ENCODE measurements at regions not wholly inside any gene's neighbourhood (a gene's known extent, or its start where the extent isn't known, plus 50 kb on each side); places are given as distances from the start of the nearest gene placed in this dataset.

GRCh38 chr5:87686018-87686417 is 273.3 kb upstream of the CCNH start:
- H3K27me3 ChIP-seq: no peaks in the 10 kb centered on the region
- in situ Hi-C loops (cut with MboI; ENCODE audit: low pct_ligation_motif_present in 1 of 4, low pct_unique_long_range_greater_than_20kb in 1 of 4, low sequenced_read_pairs in 3 of 4): no loop called here
- peaks cover 0 to 5% of the 10 kb centered on the region in 2 donors for H3K9me3 ChIP-seq
- no peak overlapping the region for H3K27ac ChIP-seq
- no peak overlapping the region for H3K4me3 ChIP-seq
- DNase-seq: no peak
- no peaks in the 10 kb centered on the region for H3K4me1 ChIP-seq
- intact Hi-C loops (cut with DNase I; ENCODE audit: low total_unique reads): no loop called here
- H3K36me3 ChIP-seq: no peaks in the 10 kb centered on the region
- no peak for TF ChIP-seq CTCF (IDR thresholded peaks at IDR 0.05)
- TF ChIP-seq POLR2AphosphoS5 (IDR thresholded peaks at IDR 0.05): no peak
- TF ChIP-seq POLR2A (IDR thresholded peaks at IDR 0.05): no peak
- no peak for TF ChIP-seq EP300 (IDR thresholded peaks at IDR 0.05; ENCODE audit: low read depth)

- no peaks in the 10 kb centered on the region for H3K9me3 ChIP-seq
- no peak for TF ChIP-seq CTCF (IDR thresholded peaks at IDR 0.05)
- TF ChIP-seq POLR2A (IDR thresholded peaks at IDR 0.05): no peak
- TF ChIP-seq EP300 (IDR thresholded peaks at IDR 0.05; ENCODE audit: low read depth): no peak
- no peak for TF ChIP-seq POLR2AphosphoS5 (IDR thresholded peaks at IDR 0.05)
- H3K36me3 ChIP-seq: no peaks in the 10 kb centered on the region
- no peak overlapping the region for H3K27ac ChIP-seq
- 53 to 71% methylated on average over 2 of the region's 2 CpGs for WGBS, 2 donors (ENCODE audit: low coverage in 1 of 2)
- no peaks in the 10 kb centered on the region for H3K4me1 ChIP-seq
- intact Hi-C loops (cut with DNase I; ENCODE audit: low total_unique reads) (no loop called here), in situ Hi-C loops (cut with MboI; ENCODE audit: low pct_ligation_motif_present in 1 of 4, low pct_unique_long_range_greater_than_20kb in 1 of 4, low sequenced_read_pairs in 3 of 4) (no loop called here)
- H3K27me3 ChIP-seq: no peaks in the 10 kb centered on the region
- no peak for DNase-seq
- no peak overlapping the region for H3K4me3 ChIP-seq
Measured at GRCh38 chr5:87674235-87674634, 261.5 kb upstream of the CCNH start.

- in situ Hi-C loops (cut with MboI; ENCODE audit: low pct_ligation_motif_present in 1 of 4, low pct_unique_long_range_greater_than_20kb in 1 of 4, low sequenced_read_pairs in 3 of 4) (no loop called here), intact Hi-C loops (cut with DNase I; ENCODE audit: low total_unique reads) (no loop called here)
- H3K9me3 ChIP-seq: no peaks in the 10 kb centered on the region
- no peaks in the 10 kb centered on the region for H3K4me1 ChIP-seq
- H3K27me3 ChIP-seq: no peaks in the 10 kb centered on the region
- no peak for TF ChIP-seq POLR2AphosphoS5 (IDR thresholded peaks at IDR 0.05)
- no peak for TF ChIP-seq POLR2A (IDR thresholded peaks at IDR 0.05)
- TF ChIP-seq EP300 (IDR thresholded peaks at IDR 0.05; ENCODE audit: low read depth): no peak
- TF ChIP-seq CTCF (IDR thresholded peaks at IDR 0.05): no peak
- no peak for DNase-seq
- H3K4me3 ChIP-seq: no peak overlapping the region
- no peak overlapping the region for H3K27ac ChIP-seq
- 73 to 75% methylated on average over 4 of the region's 4 CpGs for WGBS, 2 donors (ENCODE audit: low coverage in 1 of 2)
- H3K36me3 ChIP-seq: no peaks in the 10 kb centered on the region
Measured at GRCh38 chr5:87671146-87671545, 258.4 kb upstream of the CCNH start.

- in situ Hi-C loops (cut with MboI; ENCODE audit: low pct_ligation_motif_present in 1 of 4, low pct_unique_long_range_greater_than_20kb in 1 of 4, low sequenced_read_pairs in 3 of 4) (no loop called here), intact Hi-C loops (cut with DNase I; ENCODE audit: low total_unique reads) (no loop called here)
- H3K27me3 ChIP-seq: no peaks in the 10 kb centered on the region
- DNase-seq: no peak
- H3K4me1 ChIP-seq: no peaks in the 10 kb centered on the region
- no peak overlapping the region for H3K27ac ChIP-seq
- WGBS, 2 donors (ENCODE audit: low coverage in 1 of 2): 73 to 94% methylated on average over 1 of the region's 1 CpG
- H3K9me3 ChIP-seq: no peaks in the 10 kb centered on the region
- TF ChIP-seq POLR2AphosphoS5 (IDR thresholded peaks at IDR 0.05): no peak
- no peaks in the 10 kb centered on the region for H3K36me3 ChIP-seq
- H3K4me3 ChIP-seq: no peak overlapping the region
Measured at GRCh38 chr5:87665166-87665565, 252.4 kb upstream of the CCNH start.

GRCh38 chr5:87661784-87662566 is 249.2 kb upstream of the CCNH start:
- TF ChIP-seq CTCF (IDR thresholded peaks at IDR 0.05): no peak
- no peak for TF ChIP-seq POLR2A (IDR thresholded peaks at IDR 0.05)
- TF ChIP-seq EP300 (IDR thresholded peaks at IDR 0.05; ENCODE audit: low read depth): no peak
- no peak for TF ChIP-seq POLR2AphosphoS5 (IDR thresholded peaks at IDR 0.05)
- 57 to 69% methylated on average over 2 of the region's 2 CpGs for WGBS, 2 donors (ENCODE audit: low coverage in 1 of 2)
- H3K27ac ChIP-seq: no peak overlapping the region
- H3K27me3 ChIP-seq: no peaks in the 10 kb centered on the region
- no peaks in the 10 kb centered on the region for H3K36me3 ChIP-seq
- no peaks in the 10 kb centered on the region for H3K9me3 ChIP-seq
- intact Hi-C loops (cut with DNase I; ENCODE audit: low total_unique reads): no loop called here
- no peak for DNase-seq
- no peak overlapping the region for H3K4me3 ChIP-seq
- H3K4me1 ChIP-seq: no peaks in the 10 kb centered on the region
- in situ Hi-C loops (cut with MboI; ENCODE audit: low pct_ligation_motif_present in 1 of 4, low pct_unique_long_range_greater_than_20kb in 1 of 4, low sequenced_read_pairs in 3 of 4): no loop called here
